BJ (cell line): ENCODE measurements at regions not wholly inside any gene's neighbourhood (a gene's known extent, or its start where the extent isn't known, plus 50 kb on each side); places are given as distances from the start of the nearest gene placed in this dataset.

Experiments
- CTCF ChIA-PET: fragments of 350-600 bp; formaldehyde crosslinking; extraction: SDS; loops from one replicate; lab custom pipeline; 2021; ENCODE audit warnings: antibody characterized with exemption, inconsistent platforms; lab: Yijun Ruan, JAX
- POLR2A ChIA-PET: fragments of 300-600 bp; sonication (Branson Sonifier 250); formaldehyde crosslinking; extraction: SDS; loops from one replicate; lab custom pipeline; 2021; ENCODE audit warnings: antibody characterized with exemption; lab: Charles Lee
- DNase-seq: peaks from one replicate; pipeline ENCODE4 v3.0.0-alpha.2; 2011; ENCODE audit warnings: low read depth
- H3K27me3 ChIP-seq: 2 replicates; pipeline ENCODE4 v1.6.0; 2011; ENCODE audit warnings: low read length; ENCODE audit not compliant: control insufficient read depth, insufficient read depth
- H3K36me3 ChIP-seq: 2 replicates; pipeline ENCODE4 v1.5.1; 2011; ENCODE audit warnings: low read length; ENCODE audit not compliant: control insufficient read depth, insufficient read depth
- H3K4me3 ChIP-seq: 2 replicates; pipeline ENCODE4 v1.5.1; 2011; ENCODE audit warnings: low read depth, mild to moderate bottlenecking, control low read depth, low read length
- CTCF ChIP-seq: IDR thresholded peaks from 2 replicates; pipeline ENCODE4 v1.5.1; 2011; ENCODE audit warnings: low read depth, mild to moderate bottlenecking, control low read depth, inconsistent platforms, low read length, moderate library complexity; ENCODE audit not compliant: insufficient read depth

GRCh38 chr2:15814946-15815345, 125.4 kb upstream of the MYCN start:
- CTCF ChIA-PET: no interaction called here
- H3K4me3 ChIP-seq: no peak overlapping the region
- TF ChIP-seq CTCF: no peak
- DNase-seq: no peak
- no peaks in the 10 kb centered on the region for H3K36me3 ChIP-seq
- POLR2A ChIA-PET: no interaction called here
- no peaks in the 10 kb centered on the region for H3K27me3 ChIP-seq

GRCh38 chr2:15816226-15816625, 124.1 kb upstream of the MYCN start:
- DNase-seq: no peak
- ChIA-PET CTCF (no interaction called here), POLR2A (no interaction called here)
- Histone ChIP-seq H3K36me3 (no peaks in the 10 kb centered on the region), H3K27me3 (no peaks in the 10 kb centered on the region), H3K4me3 (no peak overlapping the region)
- no peak for TF ChIP-seq CTCF

GRCh38 chr2:15816674-15817406, 123.5 kb upstream of the MYCN start:
- Histone ChIP-seq H3K4me3 (no peak overlapping the region), H3K36me3 (no peaks in the 10 kb centered on the region), H3K27me3 (no peaks in the 10 kb centered on the region)
- DNase-seq: no peak
- CTCF ChIA-PET: no interaction called here
- no peak for TF ChIP-seq CTCF
- POLR2A ChIA-PET: no interaction called here

- POLR2A ChIA-PET: no interaction called here
- H3K27me3 ChIP-seq: no peaks in the 10 kb centered on the region
- no peaks in the 10 kb centered on the region for H3K36me3 ChIP-seq
- no peak for DNase-seq
- no peak overlapping the region for H3K4me3 ChIP-seq
- no peak for TF ChIP-seq CTCF
- CTCF ChIA-PET: no interaction called here
These were observed 122.6 kb upstream of the MYCN start for GRCh38 chr2:15817748-15818147.

GRCh38 chr2:15818318-15818753, 122.0 kb upstream of the MYCN start:
- ChIA-PET CTCF (no interaction called here), POLR2A (no interaction called here)
- no peak for DNase-seq
- Histone ChIP-seq H3K27me3 (no peaks in the 10 kb centered on the region), H3K4me3 (no peak overlapping the region), H3K36me3 (no peaks in the 10 kb centered on the region; the same call in 1 of the 2 replicates)
- no peak for TF ChIP-seq CTCF
